Gastrocnemius medialis (tissue), 4 donors: ENCODE measurements at regions not wholly inside any gene's neighbourhood (a gene's known extent, or its start where the extent isn't known, plus 50 kb on each side); places are given as distances from the start of the nearest gene placed in this dataset.

Source experiments
- ATAC-seq, 2 donors: fragments of 150-250 bp; one replicate each; pipeline ENCODE4 v1.9.1; 2016
- DNase-seq, 2 donors: peaks; one replicate each; pipeline ENCODE4 v3.0.0-alpha.2; 2019
- H3K27ac ChIP-seq, 4 donors: fragments of 200-600 bp; sonication (generic); 1 replicate in 1 of 4; 2 replicates in 3 of 4; pipeline ENCODE4 v1.5.1; 2016 to 2018; ENCODE audit warnings: mild to moderate bottlenecking in 2 of 4, moderate library complexity in 1 of 4
- H3K27me3 ChIP-seq, 3 donors: fragments of 200-600 bp; sonication (generic) in 2 of 3; 1 replicate in 1 of 3; 2 replicates in 2 of 3; pipeline versions ENCODE4 v1.5.1 to v1.6.0; 2016 to 2019; ENCODE audit warnings: mild to moderate bottlenecking in 1 of 3, moderate library complexity in 1 of 3
- H3K36me3 ChIP-seq, 2 donors: fragments of 200-600 bp; sonication (generic) in 1 of 2; one replicate each; pipeline ENCODE4 v1.5.1; 2017 to 2018
- H3K4me1 ChIP-seq, 2 donors: fragments of 200-600 bp; sonication (generic) in 1 of 2; one replicate each; pipeline ENCODE4 v1.5.1; 2016 to 2017; ENCODE audit warnings: mild to moderate bottlenecking in 2 of 2
- H3K4me3 ChIP-seq, 4 donors: fragments of 200-600 bp; sonication (generic) in 3 of 4; 1 replicate in 1 of 4; 2 replicates in 3 of 4; pipeline ENCODE4 v1.5.1; 2016 to 2019; ENCODE audit warnings: mild to moderate bottlenecking in 2 of 4
- H3K9me3 ChIP-seq, 3 donors: fragments of 200-600 bp; sonication (generic) in 2 of 3; 1 replicate in 1 of 3; 2 replicates in 2 of 3; pipeline ENCODE4 v1.5.1; 2016 to 2019
- POLR2A ChIP-seq, 2 donors: fragments of 450-650 bp; IDR thresholded peaks; one replicate each; pipeline ENCODE4 v1.6.1; 2017; ENCODE audit warnings: antibody characterized with exemption in 2 of 2, mild to moderate bottlenecking in 2 of 2, moderate library complexity in 2 of 2
- in situ Hi-C, 4 donors: fragments of 200-750 bp; cut with MboI; loops; one replicate each; pipeline versions ENCODE4 v1.15.0 to v1.8.0; 2017; ENCODE audit warnings: low sequenced_read_pairs in 4 of 4
- intact Hi-C: fragments of 100-400 bp; cut with DNase I; formaldehyde crosslinking; loops from one replicate; pipeline ENCODE4 v1.15.1; 2023; ENCODE audit warnings: low total_unique reads
- TF ChIP-seq, protein P1 (sequence below), 5 experiments: fragments of 450-650 bp in 3 of 5; fragments of 200-600 bp in 2 of 5; sonication (generic) in 2 of 5; IDR thresholded peaks in 4 of 5; conservative IDR thresholded peaks in 1 of 5; 1 replicate in 4 of 5; 2 replicates in 1 of 5; pipeline ENCODE4 v1.5.1; 2016 to 2019; ENCODE audit warnings: antibody characterized with exemption in 5 of 5, mild to moderate bottlenecking in 3 of 5, moderate library complexity in 3 of 5

DNA sequence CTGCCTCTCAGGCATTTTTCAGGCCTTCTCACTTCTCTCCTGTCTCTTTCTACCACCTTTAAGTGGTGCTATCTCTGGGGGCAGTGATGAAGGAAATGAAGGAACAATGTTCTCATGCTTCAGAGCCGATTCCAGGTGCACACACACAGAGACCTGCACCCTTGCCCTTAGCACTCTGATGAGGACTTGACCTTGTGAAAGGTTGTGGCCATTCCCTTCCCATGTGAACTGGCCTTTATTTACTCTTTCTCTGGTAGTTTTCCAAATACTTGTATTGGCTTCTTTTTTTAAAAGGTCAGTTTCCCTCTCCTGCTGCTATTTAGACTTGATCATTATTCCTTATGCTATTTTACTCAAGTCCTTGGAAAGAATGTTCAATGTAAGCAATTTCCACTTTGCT, 188.6 kb downstream of the MDFIC start:
- Histone ChIP-seq H3K9me3 (no peaks in the 10 kb centered on the region), H3K36me3 (no peaks in the 10 kb centered on the region), H3K27me3 (no peaks in the 10 kb centered on the region), H3K4me3 (no peak overlapping the region), H3K4me1 (no peaks in the 10 kb centered on the region), H3K27ac (no peak overlapping the region)
- DNase-seq (no peak), ATAC-seq (no peak)
- no peak for TF ChIP-seq POLR2A (IDR thresholded peaks at IDR 0.05)
- TF ChIP-seq, protein P1, sequence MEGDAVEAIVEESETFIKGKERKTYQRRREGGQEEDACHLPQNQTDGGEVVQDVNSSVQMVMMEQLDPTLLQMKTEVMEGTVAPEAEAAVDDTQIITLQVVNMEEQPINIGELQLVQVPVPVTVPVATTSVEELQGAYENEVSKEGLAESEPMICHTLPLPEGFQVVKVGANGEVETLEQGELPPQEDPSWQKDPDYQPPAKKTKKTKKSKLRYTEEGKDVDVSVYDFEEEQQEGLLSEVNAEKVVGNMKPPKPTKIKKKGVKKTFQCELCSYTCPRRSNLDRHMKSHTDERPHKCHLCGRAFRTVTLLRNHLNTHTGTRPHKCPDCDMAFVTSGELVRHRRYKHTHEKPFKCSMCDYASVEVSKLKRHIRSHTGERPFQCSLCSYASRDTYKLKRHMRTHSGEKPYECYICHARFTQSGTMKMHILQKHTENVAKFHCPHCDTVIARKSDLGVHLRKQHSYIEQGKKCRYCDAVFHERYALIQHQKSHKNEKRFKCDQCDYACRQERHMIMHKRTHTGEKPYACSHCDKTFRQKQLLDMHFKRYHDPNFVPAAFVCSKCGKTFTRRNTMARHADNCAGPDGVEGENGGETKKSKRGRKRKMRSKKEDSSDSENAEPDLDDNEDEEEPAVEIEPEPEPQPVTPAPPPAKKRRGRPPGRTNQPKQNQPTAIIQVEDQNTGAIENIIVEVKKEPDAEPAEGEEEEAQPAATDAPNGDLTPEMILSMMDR (IDR thresholded peaks at IDR 0.05 in 4 of 5, conservative IDR thresholded peaks at IDR 0.05 in 1 of 5) = no peak
- in situ Hi-C loops (no loop called here), intact Hi-C loops (no loop called here)

- Histone ChIP-seq H3K27ac (no peak overlapping the region), H3K9me3 (no peaks in the 10 kb centered on the region), H3K36me3 (no peaks in the 10 kb centered on the region), H3K27me3 (no peaks in the 10 kb centered on the region), H3K4me1 (no peaks in the 10 kb centered on the region), H3K4me3 (no peak overlapping the region)
- ATAC-seq (no peak), DNase-seq (no peak)
- in situ Hi-C loops (no loop called here), intact Hi-C loops (no loop called here)
- TF ChIP-seq POLR2A (IDR thresholded peaks at IDR 0.05) = no peak
- TF ChIP-seq, protein P1 (IDR thresholded peaks at IDR 0.05 in 4 of 5, conservative IDR thresholded peaks at IDR 0.05 in 1 of 5) = no peak
Measured at GRCh38 chr7:115106316-115106715, 184.4 kb downstream of the MDFIC start.

DNA sequence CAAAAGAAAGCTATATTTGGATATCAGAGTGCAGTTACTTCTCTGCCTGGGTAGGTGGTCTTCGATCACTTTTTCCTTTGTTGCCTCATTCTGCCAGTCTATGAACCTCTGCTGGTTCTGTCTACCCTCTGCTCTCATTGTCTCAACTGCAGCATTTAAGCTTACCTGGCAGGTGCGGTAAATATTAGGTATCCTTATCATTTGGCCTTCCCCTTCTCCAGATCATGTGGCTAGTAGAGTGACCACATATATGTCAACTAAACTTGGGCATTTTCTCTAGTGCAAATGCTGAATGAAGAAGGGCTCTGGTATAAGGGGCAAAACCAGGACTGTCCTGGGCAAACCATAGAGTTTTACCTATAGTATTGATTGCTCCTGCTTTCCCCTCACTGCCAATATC, 180.8 kb downstream of the MDFIC start:
- Histone ChIP-seq H3K9me3 (no peaks in the 10 kb centered on the region), H3K4me1 (no peaks in the 10 kb centered on the region), H3K36me3 (no peaks in the 10 kb centered on the region), H3K27ac (no peak overlapping the region), H3K27me3 (no peaks in the 10 kb centered on the region), H3K4me3 (no peak overlapping the region)
- TF ChIP-seq POLR2A (IDR thresholded peaks at IDR 0.05) = no peak
- TF ChIP-seq, protein P1 (IDR thresholded peaks at IDR 0.05 in 4 of 5, conservative IDR thresholded peaks at IDR 0.05 in 1 of 5) = no peak
- in situ Hi-C loops (no loop called here), intact Hi-C loops (no loop called here)
- DNase-seq (no peak), ATAC-seq (no peak)

DNA sequence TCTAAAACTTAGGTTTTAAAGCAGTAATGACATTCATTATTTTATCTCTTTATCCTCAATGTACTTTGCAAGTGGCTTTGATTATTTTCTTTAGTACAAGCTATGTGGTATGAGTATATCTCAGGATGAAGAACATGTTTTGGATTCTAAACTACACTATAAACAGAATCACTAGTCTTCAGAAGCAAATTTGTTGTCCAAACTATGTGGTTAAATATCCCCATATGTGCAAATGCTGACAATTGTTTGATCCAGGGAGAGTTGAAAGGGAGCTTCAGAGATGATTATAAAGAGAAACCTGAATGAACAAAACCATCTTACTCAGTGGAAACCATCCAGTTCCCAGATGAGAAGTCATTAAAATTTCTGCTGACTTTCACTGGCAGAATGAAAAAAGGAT, 179.3 kb downstream of the MDFIC start:
- intact Hi-C loops (no loop called here), in situ Hi-C loops (no loop called here)
- H3K27me3 ChIP-seq = no peaks in the 10 kb centered on the region
- DNase-seq (no peak), ATAC-seq (no peak)
- H3K4me1 ChIP-seq = no peaks in the 10 kb centered on the region
- H3K27ac ChIP-seq = no peak overlapping the region
- no peak for TF ChIP-seq POLR2A (IDR thresholded peaks at IDR 0.05)
- TF ChIP-seq, protein P1 (IDR thresholded peaks at IDR 0.05 in 4 of 5, conservative IDR thresholded peaks at IDR 0.05 in 1 of 5) = no peak
- H3K36me3 ChIP-seq = no peaks in the 10 kb centered on the region
- no peak overlapping the region for H3K4me3 ChIP-seq
- no peaks in the 10 kb centered on the region for H3K9me3 ChIP-seq

GRCh38 chr7:115099906-115100305, 178.0 kb downstream of the MDFIC start:
- no peaks in the 10 kb centered on the region for H3K9me3 ChIP-seq
- TF ChIP-seq, protein P1 (IDR thresholded peaks at IDR 0.05 in 4 of 5, conservative IDR thresholded peaks at IDR 0.05 in 1 of 5) = no peak
- TF ChIP-seq POLR2A (IDR thresholded peaks at IDR 0.05) = no peak
- intact Hi-C loops (no loop called here), in situ Hi-C loops (no loop called here)
- no peaks in the 10 kb centered on the region for H3K36me3 ChIP-seq
- H3K27ac ChIP-seq = no peak overlapping the region
- no peak overlapping the region for H3K4me3 ChIP-seq
- no peak for DNase-seq
- H3K27me3 ChIP-seq = no peaks in the 10 kb centered on the region
- no peaks in the 10 kb centered on the region for H3K4me1 ChIP-seq
- ATAC-seq = no peak
